ENCODE measurements at regions not wholly inside any gene's neighbourhood (a gene's known extent, or its start where the extent isn't known, plus 50 kb on each side); places are given as distances from the start of the nearest gene placed in this dataset.
A peak's percentile ranks its signal among the peaks of the same experiment; 100 is the strongest.

- peak overlapping the region; percentile 94 for H3K27ac ChIP-seq
- H3K4me3 ChIP-seq = no peak overlapping the region
- H3K27me3 ChIP-seq (replicated peaks) = no peaks in the 10 kb centered on the region
- DNase-seq (ENCODE audit: low read depth in 1 of 2, low spot score in 2 of 2) = peak; percentile 51 to 78
- H3K9me3 ChIP-seq (replicated peaks) = no peaks in the 10 kb centered on the region; the same call in 1 of the 2 replicates
- H3K36me3 ChIP-seq = no peaks in the 10 kb centered on the region
- peaks cover 75% of the 10 kb centered on the region for H3K4me1 ChIP-seq (replicated peaks)
Measured at GRCh38 chr4:128357286-128357685, 69.7 kb upstream of the PGRMC2 start.

- no peaks in the 10 kb centered on the region for H3K27me3 ChIP-seq (replicated peaks)
- no peaks in the 10 kb centered on the region for H3K36me3 ChIP-seq
- peaks cover 80% of the 10 kb centered on the region for H3K4me1 ChIP-seq (replicated peaks)
- H3K27ac ChIP-seq = peak overlapping the region; percentile 94
- no peak overlapping the region for H3K4me3 ChIP-seq
- peak in 1 of 2 experiments; percentile 68 for DNase-seq (ENCODE audit: low read depth in 1 of 2, low spot score in 2 of 2)
- no peaks in the 10 kb centered on the region; the same call in 1 of the 2 replicates for H3K9me3 ChIP-seq (replicated peaks)
Measured at GRCh38 chr4:128355305-128355704, 67.7 kb upstream of the PGRMC2 start.

- Histone ChIP-seq H3K4me1 (replicated peaks) (peaks cover 81% of the 10 kb centered on the region), H3K27ac (peak overlapping the region; percentile 94), H3K9me3 (replicated peaks) (no peaks in the 10 kb centered on the region; the same call in 1 of the 2 replicates), H3K36me3 (no peaks in the 10 kb centered on the region), H3K4me3 (no peak overlapping the region), H3K27me3 (replicated peaks) (no peaks in the 10 kb centered on the region)
- peak; percentile 93 to 99 for DNase-seq (ENCODE audit: low read depth in 1 of 2, low spot score in 2 of 2)
Measured at GRCh38 chr4:128354205-128354821, 66.7 kb upstream of the PGRMC2 start.

- Histone ChIP-seq H3K27me3 (replicated peaks) (no peaks in the 10 kb centered on the region), H3K27ac (peak overlapping the region; percentile 94), H3K36me3 (no peaks in the 10 kb centered on the region), H3K4me1 (replicated peaks) (peaks cover 81% of the 10 kb centered on the region), H3K4me3 (no peak overlapping the region), H3K9me3 (replicated peaks) (no peaks in the 10 kb centered on the region; the same call in 1 of the 2 replicates)
- peak in 1 of 2 experiments; percentile 59 for DNase-seq (ENCODE audit: low read depth in 1 of 2, low spot score in 2 of 2)
Measured at GRCh38 chr4:128353791-128354190, 66.2 kb upstream of the PGRMC2 start.

GRCh38 chr4:128351502-128351901, 63.9 kb upstream of the PGRMC2 start:
- Histone ChIP-seq H3K36me3 (no peaks in the 10 kb centered on the region), H3K4me1 (replicated peaks) (peaks cover 73% of the 10 kb centered on the region), H3K4me3 (no peak overlapping the region), H3K27ac (no peak overlapping the region), H3K9me3 (replicated peaks) (no peaks in the 10 kb centered on the region), H3K27me3 (replicated peaks) (no peaks in the 10 kb centered on the region)
- DNase-seq (ENCODE audit: low read depth in 1 of 2, low spot score in 2 of 2) = no peak

GRCh38 chr4:128350449-128351045, 62.9 kb upstream of the PGRMC2 start:
- Histone ChIP-seq H3K27ac (peak overlapping the region; percentile 70), H3K36me3 (no peaks in the 10 kb centered on the region), H3K4me3 (no peak overlapping the region), H3K9me3 (replicated peaks) (no peaks in the 10 kb centered on the region), H3K4me1 (replicated peaks) (peaks cover 64% of the 10 kb centered on the region), H3K27me3 (replicated peaks) (no peaks in the 10 kb centered on the region)
- DNase-seq (ENCODE audit: low read depth in 1 of 2, low spot score in 2 of 2) = no peak

- peak overlapping the region; percentile 70 for H3K27ac ChIP-seq
Measured at GRCh38 chr4:128349921-128350320, 62.3 kb upstream of the PGRMC2 start.

GRCh38 chr4:128347930-128348660, 60.5 kb upstream of the PGRMC2 start:
- Histone ChIP-seq H3K9me3 (replicated peaks) (no peaks in the 10 kb centered on the region), H3K4me3 (no peak overlapping the region), H3K4me1 (replicated peaks) (peaks cover 42% of the 10 kb centered on the region), H3K27ac (peak overlapping the region; percentile 70), H3K27me3 (replicated peaks) (no peaks in the 10 kb centered on the region), H3K36me3 (no peaks in the 10 kb centered on the region)
- DNase-seq (ENCODE audit: low read depth in 1 of 2, low spot score in 2 of 2) = peak in 1 of 2 experiments; percentile 54

More at GRCh38 chr4:128349921-128350320, 62.3 kb upstream of the PGRMC2 start:
- Histone ChIP-seq H3K9me3 (replicated peaks) (no peaks in the 10 kb centered on the region), H3K36me3 (no peaks in the 10 kb centered on the region), H3K4me1 (replicated peaks) (peaks cover 57% of the 10 kb centered on the region), H3K27me3 (replicated peaks) (no peaks in the 10 kb centered on the region), H3K4me3 (no peak overlapping the region)
- peak in 1 of 2 experiments; percentile 81 for DNase-seq (ENCODE audit: low read depth in 1 of 2, low spot score in 2 of 2)

- no peak overlapping the region; the same call in 1 of the 2 replicates for H3K27ac ChIP-seq
- DNase-seq (ENCODE audit: low read depth in 1 of 2, low spot score in 2 of 2) = no peak
- no peaks in the 10 kb centered on the region for H3K36me3 ChIP-seq
- H3K27me3 ChIP-seq (replicated peaks) = no peaks in the 10 kb centered on the region
- no peaks in the 10 kb centered on the region for H3K9me3 ChIP-seq (replicated peaks)
- peaks cover 35% of the 10 kb centered on the region for H3K4me1 ChIP-seq (replicated peaks)
- H3K4me3 ChIP-seq = no peak overlapping the region
Measured at GRCh38 chr4:128347175-128347868, 59.7 kb upstream of the PGRMC2 start.

- H3K9me3 ChIP-seq (replicated peaks) = no peaks in the 10 kb centered on the region
- H3K36me3 ChIP-seq = no peaks in the 10 kb centered on the region
- no peaks in the 10 kb centered on the region for H3K27me3 ChIP-seq (replicated peaks)
- H3K4me1 ChIP-seq (replicated peaks) = peaks cover 35% of the 10 kb centered on the region
- DNase-seq (ENCODE audit: low read depth in 1 of 2, low spot score in 2 of 2) = no peak
- no peak overlapping the region for H3K4me3 ChIP-seq
- no peak overlapping the region for H3K27ac ChIP-seq
Measured at GRCh38 chr4:128346054-128346716, 58.6 kb upstream of the PGRMC2 start.

- H3K4me3 ChIP-seq = no peak overlapping the region
- no peaks in the 10 kb centered on the region for H3K27me3 ChIP-seq (replicated peaks)
- no peaks in the 10 kb centered on the region for H3K9me3 ChIP-seq (replicated peaks)
- H3K4me1 ChIP-seq (replicated peaks) = peaks cover 33% of the 10 kb centered on the region
- no peaks in the 10 kb centered on the region for H3K36me3 ChIP-seq
- H3K27ac ChIP-seq = no peak overlapping the region
- DNase-seq (ENCODE audit: low read depth in 1 of 2, low spot score in 2 of 2) = no peak
Measured at GRCh38 chr4:128345650-128346049, 58.0 kb upstream of the PGRMC2 start.

- Histone ChIP-seq H3K27ac (no peak overlapping the region), H3K36me3 (no peaks in the 10 kb centered on the region), H3K4me3 (no peak overlapping the region), H3K9me3 (replicated peaks) (no peaks in the 10 kb centered on the region), H3K4me1 (replicated peaks) (peaks cover 29% of the 10 kb centered on the region), H3K27me3 (replicated peaks) (no peaks in the 10 kb centered on the region)
- no peak for DNase-seq (ENCODE audit: low read depth in 1 of 2, low spot score in 2 of 2)
Measured at GRCh38 chr4:128342762-128343161, 55.1 kb upstream of the PGRMC2 start.

GRCh38 chr4:128341634-128342033, 54.0 kb upstream of the PGRMC2 start:
- Histone ChIP-seq H3K4me1 (replicated peaks) (peaks cover 27% of the 10 kb centered on the region), H3K36me3 (no peaks in the 10 kb centered on the region), H3K4me3 (no peak overlapping the region), H3K9me3 (replicated peaks) (no peaks in the 10 kb centered on the region), H3K27me3 (replicated peaks) (no peaks in the 10 kb centered on the region), H3K27ac (no peak overlapping the region)
- no peak for DNase-seq (ENCODE audit: low read depth in 1 of 2, low spot score in 2 of 2)

All from SJSA1 (cell line).